H1 (cell line): ENCODE measurements at regions not wholly inside any gene's neighbourhood (a gene's known extent, or its start where the extent isn't known, plus 50 kb on each side); places are given as distances from the start of the nearest gene placed in this dataset.

ENCODE experiments used
- ATF3 ChIP-seq: IDR thresholded peaks from 2 replicates; pipeline ENCODE4 v1.6.1; 2011; ENCODE audit warnings: low read depth, mild to moderate bottlenecking, low read length; ENCODE audit not compliant: insufficient read depth
- HDAC2 ChIP-seq, 2 experiments: fragments of 300-600 bp in 1 of 2; sonication (generic) in 1 of 2; IDR thresholded peaks; 2 replicates each; pipeline ENCODE4 v1.6.1; 2011 to 2012; ENCODE audit warnings: low read depth in 2 of 2, low read length in 2 of 2, mild to moderate bottlenecking in 2 of 2, moderate library complexity in 2 of 2, borderline replicate concordance in 1 of 2, inconsistent platforms in 1 of 2
- KDM1A ChIP-seq: fragments of 200-600, 300-600 bp; sonication (generic); IDR thresholded peaks from 2 replicates; pipeline ENCODE4 v1.7.1; 2016; ENCODE audit warnings: mild to moderate bottlenecking, low read length, borderline replicate concordance
- RAD21 ChIP-seq, 2 experiments: IDR thresholded peaks in 1 of 2; conservative IDR thresholded peaks in 1 of 2; 2 replicates each; pipeline ENCODE4 v1.6.1; 2011; ENCODE audit warnings: low read depth in 2 of 2, low read length in 2 of 2, improper control_type of control experiment in 1 of 2, inconsistent platforms in 1 of 2, mild to moderate bottlenecking in 1 of 2, moderate library complexity in 1 of 2
- SP4 ChIP-seq: IDR thresholded peaks from 2 replicates; pipeline ENCODE4 v1.6.1; 2012; ENCODE audit warnings: low read length, inconsistent platforms

DNA sequence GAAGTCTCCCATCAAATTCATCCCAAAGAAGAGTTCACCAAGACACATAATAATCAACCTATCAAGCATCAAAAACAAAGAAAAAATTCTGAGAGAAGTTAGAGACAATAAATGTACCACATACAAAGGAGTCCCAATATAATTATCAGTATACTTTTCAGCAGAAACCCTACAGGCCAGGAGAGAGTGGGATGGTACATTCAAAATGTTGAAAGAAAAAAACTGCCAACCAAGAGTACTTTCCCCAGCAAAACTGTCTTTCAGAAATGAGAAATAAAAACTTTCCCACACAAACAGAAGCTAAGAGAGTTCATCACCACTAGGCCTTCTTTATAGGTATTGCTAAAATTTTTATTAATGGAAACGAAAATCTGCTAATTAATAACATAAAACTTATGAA, 164.4 kb upstream of the LNX1 start (continued):
- no peak for TF ChIP-seq ATF3
- no peak for TF ChIP-seq KDM1A
- TF ChIP-seq HDAC2 (IDR thresholded peaks at IDR 0.05; ENCODE audit: borderline replicate concordance in 1 of 2, low read depth in 2 of 2, low read length in 2 of 2): no peak
- no peak for TF ChIP-seq SP4
- no peak for TF ChIP-seq RAD21 (IDR thresholded peaks at IDR 0.05 in 1 of 2, conservative IDR thresholded peaks at IDR 0.05 in 1 of 2; ENCODE audit: low read depth in 2 of 2, low read length in 2 of 2)
- TF ChIP-seq, all 59 proteins: peak for 0
